ENCODE measurements at regions not wholly inside any gene's neighbourhood (a gene's known extent, or its start where the extent isn't known, plus 50 kb on each side); places are given as distances from the start of the nearest gene placed in this dataset.

DNA sequence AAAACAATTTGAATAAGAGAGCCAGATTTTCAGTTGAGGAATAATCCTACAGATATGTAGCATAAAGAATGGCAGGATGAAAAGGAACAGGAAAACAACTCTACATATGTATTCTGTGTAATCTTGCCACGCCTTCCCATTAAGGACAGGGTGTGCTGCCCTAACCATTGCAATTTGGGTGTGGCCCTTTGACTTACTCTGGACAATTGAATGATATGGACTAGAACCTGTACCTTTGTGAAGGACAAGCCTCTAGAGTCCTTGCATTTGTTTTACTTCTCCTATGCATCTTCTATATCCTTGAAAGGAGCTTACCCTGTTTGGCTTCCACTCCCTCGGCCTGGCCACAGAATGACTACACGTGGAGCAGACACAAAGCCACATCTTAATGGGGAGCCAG lies 1261.6 kb upstream of the GBE1 start:
- Mint-ChIP-seq H3K9me3 (ENCODE audit: low read depth) (no peaks in the 10 kb centered on the region), H3K27me3 (ENCODE audit: low read depth) (no peaks in the 10 kb centered on the region), H3K4me1 (ENCODE audit: low read depth) (peaks cover 3% of the 10 kb centered on the region), H3K27ac (ENCODE audit: unreplicated experiment) (no peak overlapping the region), H3K36me3 (ENCODE audit: low read depth) (no peaks in the 10 kb centered on the region), H3K4me3 (ENCODE audit: unreplicated experiment) (no peak overlapping the region)
- peak; percentile 35 for DNase-seq (ENCODE audit: low spot score)
- TF ChIP-seq, protein P1, sequence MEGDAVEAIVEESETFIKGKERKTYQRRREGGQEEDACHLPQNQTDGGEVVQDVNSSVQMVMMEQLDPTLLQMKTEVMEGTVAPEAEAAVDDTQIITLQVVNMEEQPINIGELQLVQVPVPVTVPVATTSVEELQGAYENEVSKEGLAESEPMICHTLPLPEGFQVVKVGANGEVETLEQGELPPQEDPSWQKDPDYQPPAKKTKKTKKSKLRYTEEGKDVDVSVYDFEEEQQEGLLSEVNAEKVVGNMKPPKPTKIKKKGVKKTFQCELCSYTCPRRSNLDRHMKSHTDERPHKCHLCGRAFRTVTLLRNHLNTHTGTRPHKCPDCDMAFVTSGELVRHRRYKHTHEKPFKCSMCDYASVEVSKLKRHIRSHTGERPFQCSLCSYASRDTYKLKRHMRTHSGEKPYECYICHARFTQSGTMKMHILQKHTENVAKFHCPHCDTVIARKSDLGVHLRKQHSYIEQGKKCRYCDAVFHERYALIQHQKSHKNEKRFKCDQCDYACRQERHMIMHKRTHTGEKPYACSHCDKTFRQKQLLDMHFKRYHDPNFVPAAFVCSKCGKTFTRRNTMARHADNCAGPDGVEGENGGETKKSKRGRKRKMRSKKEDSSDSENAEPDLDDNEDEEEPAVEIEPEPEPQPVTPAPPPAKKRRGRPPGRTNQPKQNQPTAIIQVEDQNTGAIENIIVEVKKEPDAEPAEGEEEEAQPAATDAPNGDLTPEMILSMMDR (IDR thresholded peaks at IDR 0.05) = no peak

DNA sequence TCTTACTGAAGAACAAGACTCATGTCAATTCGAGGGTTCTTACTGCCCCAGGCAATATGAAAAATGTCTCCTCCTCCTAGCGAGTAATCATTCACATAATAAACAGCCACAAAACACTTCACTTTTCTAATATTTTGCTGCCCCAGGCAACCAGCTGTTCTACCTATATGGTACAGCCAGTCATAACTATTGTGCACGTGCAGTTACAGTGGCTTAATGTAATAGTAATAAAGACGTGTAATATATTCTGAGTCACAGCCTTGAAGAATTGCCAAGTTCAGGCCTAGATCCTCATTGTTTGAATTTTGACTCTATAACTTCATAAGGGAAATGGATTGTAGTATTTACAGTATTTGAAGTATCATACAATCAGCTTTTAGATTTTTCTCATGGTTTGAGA lies 1250.0 kb upstream of the GBE1 start:
- no peaks in the 10 kb centered on the region for H3K9me3 Mint-ChIP-seq (ENCODE audit: low read depth)
- no peak overlapping the region for H3K27ac Mint-ChIP-seq (ENCODE audit: unreplicated experiment)
- no peak for DNase-seq (ENCODE audit: low spot score)
- TF ChIP-seq, protein P1 (IDR thresholded peaks at IDR 0.05) = no peak
- no peak overlapping the region for H3K4me3 Mint-ChIP-seq (ENCODE audit: unreplicated experiment)
- no peaks in the 10 kb centered on the region for H3K36me3 Mint-ChIP-seq (ENCODE audit: low read depth)
- no peaks in the 10 kb centered on the region for H3K4me1 Mint-ChIP-seq (ENCODE audit: low read depth)
- H3K27me3 Mint-ChIP-seq (ENCODE audit: low read depth) = no peaks in the 10 kb centered on the region

DNA sequence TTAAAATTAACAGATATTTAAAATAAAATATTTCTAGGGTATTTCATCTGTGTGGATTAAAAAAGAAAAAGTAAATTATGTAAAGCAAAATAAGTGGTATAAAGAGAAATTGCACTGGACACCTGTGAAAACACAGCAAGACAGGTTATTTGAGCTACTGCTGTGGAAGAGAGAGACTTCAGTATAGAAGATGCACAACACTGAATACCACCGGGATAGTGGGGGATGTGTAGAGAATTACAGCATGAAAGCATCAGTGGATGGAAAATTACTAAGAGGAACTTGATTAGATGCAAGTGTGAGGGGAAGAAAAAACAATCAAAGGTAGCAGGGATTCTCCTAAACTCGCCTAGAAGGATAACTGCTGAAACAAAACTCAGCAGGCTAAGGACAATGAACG lies 1242.5 kb upstream of the GBE1 start:
- Mint-ChIP-seq H3K4me1 (ENCODE audit: low read depth) (no peaks in the 10 kb centered on the region), H3K27me3 (ENCODE audit: low read depth) (no peaks in the 10 kb centered on the region), H3K36me3 (ENCODE audit: low read depth) (no peaks in the 10 kb centered on the region), H3K27ac (ENCODE audit: unreplicated experiment) (no peak overlapping the region), H3K4me3 (ENCODE audit: unreplicated experiment) (no peak overlapping the region), H3K9me3 (ENCODE audit: low read depth) (no peaks in the 10 kb centered on the region)
- TF ChIP-seq, protein P1 (IDR thresholded peaks at IDR 0.05) = no peak
- DNase-seq (ENCODE audit: low spot score) = no peak

DNA sequence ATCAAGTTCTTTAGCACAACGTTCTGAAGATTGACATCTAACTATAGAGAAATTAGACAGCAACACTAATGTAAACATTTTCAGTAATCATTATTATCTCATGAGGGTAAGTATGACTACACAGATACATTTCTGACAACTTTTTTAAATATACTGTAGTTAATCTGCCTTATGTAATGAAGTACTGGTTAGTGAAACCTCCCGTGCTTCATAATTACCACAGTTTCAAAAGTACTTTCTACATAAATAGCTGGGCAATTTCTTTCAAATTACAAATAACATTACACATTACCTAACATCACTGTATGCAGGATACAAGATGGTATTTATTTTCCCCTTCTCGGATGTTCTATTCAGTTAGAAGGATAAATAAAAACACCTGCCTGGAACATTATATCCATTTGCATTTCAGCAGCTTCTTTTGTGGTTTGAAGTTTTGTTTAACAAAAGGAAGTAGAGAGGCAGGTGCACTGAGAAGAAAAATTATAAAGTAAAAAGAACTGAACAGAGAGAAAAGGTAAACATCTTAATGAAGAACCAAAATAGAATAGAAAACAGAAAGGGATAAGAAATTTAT lies 1241.5 kb upstream of the GBE1 start:
- Mint-ChIP-seq H3K36me3 (ENCODE audit: low read depth) (no peaks in the 10 kb centered on the region), H3K4me1 (ENCODE audit: low read depth) (no peaks in the 10 kb centered on the region), H3K27ac (ENCODE audit: unreplicated experiment) (no peak overlapping the region), H3K9me3 (ENCODE audit: low read depth) (no peaks in the 10 kb centered on the region), H3K27me3 (ENCODE audit: low read depth) (no peaks in the 10 kb centered on the region), H3K4me3 (ENCODE audit: unreplicated experiment) (no peak overlapping the region)
- TF ChIP-seq, protein P1 (IDR thresholded peaks at IDR 0.05) = no peak
- DNase-seq (ENCODE audit: low spot score) = no peak

DNA sequence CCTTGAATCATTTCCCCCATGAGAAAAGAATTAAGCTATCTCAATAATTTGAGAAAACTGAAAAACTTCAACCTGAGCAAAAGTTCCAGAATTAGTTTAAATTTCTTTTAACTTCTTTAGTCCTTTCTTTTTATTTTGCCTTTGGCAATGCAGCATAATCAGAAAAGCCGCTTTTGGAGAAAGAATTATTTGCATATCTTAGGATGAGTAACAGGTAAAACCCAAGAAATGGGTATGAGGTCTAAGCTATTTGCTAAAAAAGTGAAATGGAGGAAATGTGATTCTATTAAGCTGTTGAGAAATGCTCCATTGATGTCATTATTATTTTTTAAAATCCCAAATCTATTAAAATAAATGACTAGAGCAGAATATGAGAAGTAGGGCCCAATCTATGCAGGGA lies 1238.3 kb upstream of the GBE1 start:
- Mint-ChIP-seq H3K9me3 (ENCODE audit: low read depth) (peaks cover 18% of the 10 kb centered on the region), H3K27me3 (ENCODE audit: low read depth) (no peaks in the 10 kb centered on the region), H3K27ac (ENCODE audit: unreplicated experiment) (no peak overlapping the region), H3K4me1 (ENCODE audit: low read depth) (no peaks in the 10 kb centered on the region), H3K4me3 (ENCODE audit: unreplicated experiment) (no peak overlapping the region), H3K36me3 (ENCODE audit: low read depth) (peaks cover 8% of the 10 kb centered on the region)
- DNase-seq (ENCODE audit: low spot score) = no peak
- TF ChIP-seq, protein P1 (IDR thresholded peaks at IDR 0.05) = no peak
